HG03571 (cell line): ENCODE measurements at regions not wholly inside any gene's neighbourhood (a gene's known extent, or its start where the extent isn't known, plus 50 kb on each side); places are given as distances from the start of the nearest gene placed in this dataset.

Experiments used
- ATAC-seq: cut with Tn5 transposase; IDR thresholded peaks from one replicate; pipeline ENCODE4 v1.9.1; 2021; ENCODE audit not compliant: unreplicated experiment

DNA sequence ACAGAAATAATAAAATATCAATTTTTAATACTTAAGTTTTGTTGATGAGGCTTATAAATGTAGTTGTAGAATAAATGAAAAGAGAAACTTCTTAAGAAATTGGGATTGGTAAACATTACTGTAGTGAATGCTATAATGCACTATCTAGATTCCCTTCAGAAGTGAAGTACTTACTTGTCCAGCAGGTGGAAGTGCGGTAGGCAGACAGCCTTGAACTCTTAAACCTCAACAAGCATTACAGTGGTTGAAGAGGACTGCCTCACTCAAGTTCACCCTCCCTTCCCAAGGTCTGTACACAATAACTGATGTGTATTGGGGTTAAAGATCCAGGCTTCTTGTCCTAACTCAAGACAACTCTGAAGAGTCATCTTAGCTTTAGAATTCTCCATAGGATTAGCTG, 931.0 kb upstream of the LRRTM1 start:
- ATAC-seq: no peak

DNA sequence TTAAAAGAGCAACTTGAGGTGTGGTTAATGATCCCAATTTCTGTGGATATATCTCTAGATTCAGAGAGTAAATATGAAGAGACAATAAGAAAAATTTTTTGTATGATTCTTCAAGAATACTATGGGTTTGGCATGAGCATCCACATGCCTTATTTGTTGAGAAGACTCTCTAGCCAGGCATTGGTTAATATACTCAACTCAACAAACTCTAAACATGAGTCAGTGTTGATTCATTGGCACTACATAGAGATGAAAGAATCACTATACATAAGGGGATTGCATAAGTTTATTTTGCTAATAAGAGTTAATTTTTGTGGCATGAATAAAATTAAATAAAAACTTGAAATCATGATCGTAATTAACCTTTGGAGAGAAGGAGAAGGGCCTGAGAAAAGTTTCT, 930.2 kb upstream of the LRRTM1 start:
- ATAC-seq: no peak

DNA sequence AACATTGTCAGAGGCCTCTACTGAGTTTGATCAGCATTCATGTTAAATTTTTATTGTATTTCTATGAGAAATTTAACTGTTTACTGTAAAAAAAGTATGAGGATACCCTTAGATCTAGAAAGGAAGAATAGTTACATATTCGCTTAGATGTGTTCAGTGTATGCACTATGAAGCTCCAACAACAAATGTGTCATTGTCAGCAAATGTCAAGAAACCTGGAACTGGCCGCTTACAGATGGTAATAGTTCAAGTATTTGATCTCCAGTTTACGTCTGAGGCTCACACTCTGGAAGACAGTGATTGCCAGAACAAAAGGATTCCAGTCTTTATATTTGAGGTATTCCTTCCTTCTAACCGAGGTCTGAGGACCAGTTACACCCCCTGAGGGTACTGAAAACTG, 921.2 kb upstream of the LRRTM1 start:
- ATAC-seq: no peak

DNA sequence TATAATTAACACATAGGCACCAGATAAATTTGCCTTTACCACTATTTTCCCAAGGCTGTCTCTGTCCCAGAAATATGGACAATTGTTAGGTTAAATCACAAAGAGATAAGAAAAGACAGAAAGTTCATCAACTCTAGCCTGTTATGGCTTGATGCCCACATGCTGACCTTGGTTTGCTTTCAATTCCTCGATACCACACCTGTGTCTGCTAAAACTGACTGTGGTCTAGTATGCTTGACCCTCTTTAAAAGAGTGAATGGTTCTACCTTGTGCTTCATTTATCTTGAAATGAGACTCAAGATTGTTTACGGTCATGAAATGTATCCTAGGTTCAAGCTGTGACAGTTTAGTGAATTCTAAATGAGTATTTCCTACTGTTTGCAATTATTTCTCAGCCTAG, 909.0 kb upstream of the LRRTM1 start:
- no peak for ATAC-seq

DNA sequence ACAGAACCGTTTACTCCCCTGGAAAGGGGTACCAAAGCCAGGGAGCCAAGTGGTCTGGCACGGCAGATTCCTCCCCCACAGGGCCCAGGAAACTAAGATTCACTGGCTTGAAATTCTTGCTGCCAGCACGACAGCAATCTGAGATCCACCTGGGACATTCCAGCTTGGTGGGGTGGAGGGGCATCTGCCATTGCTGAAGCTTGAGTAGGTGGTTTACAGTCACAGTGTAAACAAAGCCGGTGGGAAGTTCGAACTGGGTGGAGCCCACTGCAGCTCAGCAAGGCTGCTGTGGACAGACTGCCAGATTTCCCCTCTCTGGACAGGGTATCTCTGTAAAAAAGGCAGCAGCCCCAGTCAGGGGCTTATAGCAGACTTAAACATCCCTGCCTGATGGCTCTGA, 901.7 kb upstream of the LRRTM1 start:
- ATAC-seq: no peak

DNA sequence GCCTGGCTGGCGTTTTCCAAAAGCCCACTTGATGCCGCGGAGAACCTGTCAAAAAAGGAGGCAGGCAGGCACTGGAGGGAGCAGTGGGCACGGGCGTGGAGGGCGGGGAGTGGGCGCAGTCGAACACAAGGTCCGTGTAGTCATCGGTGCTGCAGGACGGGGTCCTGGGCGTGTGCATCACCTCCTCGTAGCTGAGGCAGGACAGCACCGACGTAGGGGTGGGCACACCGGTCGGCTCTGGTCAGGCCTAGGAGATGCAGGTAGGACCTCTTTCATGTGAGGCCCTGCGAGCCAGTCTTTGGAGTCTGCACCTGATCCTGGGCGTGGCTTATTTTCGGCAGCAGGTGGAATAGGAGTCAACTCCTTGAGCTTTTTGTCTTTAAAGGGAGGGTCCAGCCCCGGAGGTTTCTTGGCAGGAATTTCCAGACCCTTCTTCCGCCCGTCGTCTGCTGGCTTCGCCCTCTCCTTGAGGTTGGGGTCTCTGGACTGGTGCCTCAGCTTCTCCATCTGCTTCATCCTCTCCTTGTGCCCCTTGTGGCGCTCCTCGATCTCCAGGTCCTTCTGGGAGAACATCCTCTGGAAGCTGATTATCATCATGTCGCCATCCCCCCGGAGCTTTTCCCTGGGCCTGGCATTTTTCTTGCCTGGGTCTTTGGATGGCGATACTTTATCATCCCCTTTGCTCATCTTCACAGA, 892.5 kb upstream of the LRRTM1 start:
- no peak for ATAC-seq

DNA sequence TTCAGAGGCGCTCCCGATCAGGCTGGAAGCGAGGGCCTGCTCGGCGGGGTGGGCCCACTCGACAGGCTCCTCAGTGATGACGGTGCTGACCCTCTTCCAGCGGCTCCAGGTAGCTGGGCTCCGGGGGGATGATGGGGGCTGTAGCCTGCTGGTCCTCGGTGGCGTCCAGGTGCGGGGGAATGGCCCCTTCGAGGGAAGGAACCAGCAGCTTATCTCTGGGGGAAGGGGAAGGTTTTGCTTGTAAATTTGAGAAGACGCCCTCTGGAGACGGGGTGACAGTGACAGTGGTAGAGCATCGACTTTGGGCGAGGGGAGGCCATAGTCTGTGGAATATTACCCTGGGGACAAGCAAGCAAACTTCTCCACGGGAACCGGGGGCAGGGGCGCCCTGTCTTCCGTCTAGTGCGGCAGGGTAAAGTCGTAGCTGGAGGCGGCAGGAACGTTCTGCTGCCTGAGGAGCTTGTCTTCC, 891.9 kb upstream of the LRRTM1 start:
- ATAC-seq: no peak

DNA sequence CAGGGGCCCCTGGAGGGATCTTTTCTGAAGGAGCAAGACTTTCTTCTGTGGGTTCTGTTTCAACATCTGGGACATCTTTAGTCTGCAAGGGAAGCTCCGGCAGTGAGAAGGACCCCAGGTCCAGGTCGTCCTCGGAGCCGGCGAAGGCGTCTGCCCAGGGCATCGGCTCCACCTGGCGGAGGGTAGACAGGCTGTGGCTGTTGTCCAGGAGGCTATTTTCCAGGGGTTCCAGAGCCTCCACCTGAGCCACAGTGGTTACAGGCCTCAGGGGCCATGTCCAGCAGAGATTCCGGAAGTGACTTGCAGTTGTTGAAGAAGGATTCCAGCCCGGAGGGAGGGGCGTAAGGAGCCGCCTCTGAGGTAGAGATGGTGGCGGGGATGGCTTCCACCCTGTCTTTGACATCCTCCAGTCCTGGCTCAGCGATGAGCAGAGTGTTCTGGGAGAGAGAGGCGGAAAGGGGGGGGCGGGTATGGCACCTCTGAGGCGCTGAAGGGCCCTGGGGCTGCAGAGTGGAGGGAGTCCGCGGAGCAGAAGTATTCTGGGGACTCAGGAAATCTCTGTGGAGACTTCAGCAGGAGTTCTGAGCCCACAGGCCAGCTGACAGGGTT, 891.3 kb upstream of the LRRTM1 start:
- ATAC-seq: no peak

DNA sequence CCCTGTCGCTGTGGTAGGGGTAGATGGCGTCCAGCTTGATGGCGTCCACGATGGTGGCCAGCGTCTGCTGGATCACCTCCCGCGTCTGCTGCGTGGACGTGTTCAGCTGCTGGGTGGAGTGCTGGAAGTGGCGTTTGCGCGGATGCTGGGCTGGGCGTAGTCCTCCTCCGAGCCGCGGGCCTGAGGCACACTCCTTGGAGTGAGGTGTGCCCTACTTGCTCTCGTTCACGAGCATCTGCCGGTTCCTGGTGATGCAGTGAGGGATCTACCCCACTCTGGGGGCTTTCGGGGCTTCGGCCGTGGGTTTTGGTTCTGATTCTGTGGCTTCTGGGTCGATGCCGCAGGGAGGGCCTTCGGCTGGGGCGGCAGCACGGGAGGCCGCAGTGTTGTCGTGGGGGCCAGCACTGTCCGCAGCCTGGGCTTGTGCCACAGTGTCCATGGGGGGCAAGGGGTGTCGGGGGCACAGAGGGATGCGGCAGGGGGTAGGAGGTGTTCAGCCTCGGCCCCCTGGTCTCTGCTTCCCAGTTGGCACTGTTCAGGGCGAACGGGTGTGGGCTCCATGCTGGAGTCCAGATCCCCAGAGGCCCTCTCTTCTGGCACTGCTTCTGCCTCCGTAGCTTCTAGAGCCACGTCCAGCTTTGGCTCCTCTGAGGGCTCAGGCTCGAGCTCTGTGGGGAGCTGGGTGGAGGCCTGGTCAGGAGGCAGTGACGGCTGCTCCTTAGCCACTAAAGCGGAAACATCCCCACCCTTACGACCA, 890.6 kb upstream of the LRRTM1 start:
- ATAC-seq: no peak

DNA sequence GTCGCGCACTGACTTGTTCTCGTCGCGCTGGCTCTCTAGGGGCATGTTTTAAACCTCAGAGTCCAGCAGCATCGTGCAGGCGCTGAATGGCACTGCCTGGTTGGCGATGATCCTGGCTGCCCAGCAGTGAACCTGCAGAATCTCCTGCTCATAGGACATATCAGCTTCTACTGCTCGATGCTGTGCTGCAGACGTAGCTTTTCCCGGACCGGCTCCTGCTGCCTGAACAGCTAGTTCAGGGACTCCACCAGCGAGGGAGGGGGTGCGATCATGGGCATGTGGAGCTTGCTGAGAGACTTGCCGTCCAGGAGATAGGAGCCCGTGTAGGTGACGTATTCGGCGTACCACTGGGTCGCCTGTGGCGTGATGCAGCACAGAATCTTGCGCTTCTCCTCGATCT, 890.0 kb upstream of the LRRTM1 start:
- no peak for ATAC-seq

DNA sequence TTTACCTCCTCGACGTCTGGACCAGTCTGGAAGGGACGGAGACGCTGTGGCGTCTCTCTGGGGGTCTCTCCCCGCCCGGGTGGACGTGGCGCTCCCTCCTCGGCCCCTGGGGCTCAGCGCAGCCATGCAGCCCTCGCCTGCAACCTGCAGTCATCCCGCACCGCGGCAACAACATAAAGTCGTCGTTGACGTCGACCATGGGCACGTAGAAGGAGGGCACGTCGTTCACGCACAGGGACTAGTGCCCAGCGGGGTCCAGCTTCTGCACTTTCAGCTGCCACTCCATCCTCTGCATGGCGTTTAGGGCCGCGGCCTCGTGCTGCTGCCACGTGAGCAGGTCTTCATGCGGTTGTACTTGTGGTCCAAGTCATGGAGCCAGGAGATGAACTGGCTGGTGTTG, 889.6 kb upstream of the LRRTM1 start:
- ATAC-seq: no peak

DNA sequence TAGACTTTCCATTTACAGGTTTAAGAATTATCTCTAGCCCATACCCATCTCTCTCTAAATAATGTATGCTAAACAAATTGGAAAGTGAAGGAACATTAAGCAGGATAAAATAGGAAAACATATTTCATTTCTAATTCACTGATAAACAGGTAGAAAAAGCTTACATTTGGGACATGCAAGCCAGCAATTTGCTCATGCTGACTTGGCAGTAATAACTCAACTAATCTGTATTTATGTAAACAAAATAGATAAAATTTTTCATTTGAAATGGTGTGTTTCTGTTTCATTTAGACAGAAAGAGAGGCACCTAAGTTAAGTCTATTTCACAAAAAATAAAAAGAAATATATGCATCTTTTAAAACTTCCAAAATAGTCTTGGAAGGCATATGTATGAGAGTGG, 877.3 kb upstream of the LRRTM1 start:
- ATAC-seq: no peak

DNA sequence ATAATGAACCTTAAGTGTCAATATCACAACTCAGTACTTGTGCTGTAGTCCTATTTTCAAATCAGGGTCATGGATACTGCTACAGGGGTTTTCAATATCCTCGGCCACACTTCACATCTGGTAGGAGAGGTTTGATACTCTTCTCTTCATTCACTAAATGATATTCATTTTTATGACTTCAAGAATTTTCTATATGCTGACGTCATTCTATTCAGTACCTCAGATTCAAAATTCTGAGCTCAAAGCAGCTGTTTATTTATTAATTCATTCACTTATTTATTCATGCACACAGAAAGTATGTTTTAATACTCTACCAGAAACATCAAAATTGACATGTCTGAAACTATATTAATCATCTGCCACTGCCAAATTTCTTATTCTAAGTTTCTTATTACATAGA, 866.9 kb upstream of the LRRTM1 start:
- ATAC-seq: no peak

DNA sequence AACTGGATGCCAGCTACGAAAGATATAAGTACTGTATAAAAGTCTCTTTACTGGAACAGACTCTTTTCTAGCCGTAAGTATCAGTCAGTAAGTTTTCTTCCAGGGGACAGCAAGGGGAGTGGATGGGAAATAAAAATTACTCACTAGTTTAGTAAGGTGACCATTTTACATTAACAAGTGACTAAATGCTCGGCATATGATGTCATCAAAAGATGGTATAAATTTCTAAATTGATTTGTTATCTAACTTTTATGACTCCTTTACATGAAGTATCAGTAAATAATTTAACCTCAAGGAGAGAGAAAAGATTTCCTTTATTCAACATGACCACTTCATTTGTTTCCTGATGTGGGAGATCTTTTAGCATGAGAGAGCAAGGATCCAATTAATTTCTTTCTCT, 859.0 kb upstream of the LRRTM1 start:
- ATAC-seq: no peak

DNA sequence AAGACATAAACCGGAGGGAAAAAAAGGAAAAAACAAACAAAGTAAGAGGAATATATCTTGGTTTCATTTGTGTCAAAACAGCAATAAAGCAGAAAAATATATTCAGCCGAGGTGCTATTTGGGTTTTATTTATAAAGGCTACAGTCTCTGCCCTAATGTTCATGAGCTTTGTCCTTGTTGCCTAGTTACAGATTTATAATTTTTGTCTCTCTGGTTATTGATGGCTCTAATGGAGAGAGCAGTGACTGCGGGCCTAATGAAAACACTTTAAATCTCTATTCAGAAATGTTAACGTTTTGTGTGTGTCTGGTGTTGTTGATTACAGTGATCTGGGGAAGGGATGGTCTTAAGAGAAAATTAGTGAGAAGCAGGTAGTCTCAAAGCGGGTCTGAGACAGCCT, 854.0 kb upstream of the LRRTM1 start:
- ATAC-seq: no peak

DNA sequence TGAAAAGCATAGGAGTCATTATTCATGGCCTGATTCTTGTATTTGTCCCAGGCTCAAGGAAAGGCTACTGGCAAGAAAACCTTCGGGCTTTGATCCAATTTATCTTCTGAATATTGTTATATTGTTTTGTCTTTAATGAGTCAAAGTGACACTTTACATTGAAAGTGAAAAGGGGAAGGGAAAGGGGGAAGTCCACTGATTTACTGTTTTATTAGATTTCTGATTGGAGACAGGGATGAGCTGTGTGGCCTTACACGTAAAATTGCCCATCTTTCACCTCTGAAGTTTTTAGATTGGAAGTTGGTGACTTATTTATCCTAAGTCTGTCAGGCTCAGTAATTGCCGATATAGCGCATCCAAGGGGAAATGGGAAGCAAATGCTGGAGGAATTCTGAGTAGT, 843.8 kb upstream of the LRRTM1 start:
- ATAC-seq: no peak

DNA sequence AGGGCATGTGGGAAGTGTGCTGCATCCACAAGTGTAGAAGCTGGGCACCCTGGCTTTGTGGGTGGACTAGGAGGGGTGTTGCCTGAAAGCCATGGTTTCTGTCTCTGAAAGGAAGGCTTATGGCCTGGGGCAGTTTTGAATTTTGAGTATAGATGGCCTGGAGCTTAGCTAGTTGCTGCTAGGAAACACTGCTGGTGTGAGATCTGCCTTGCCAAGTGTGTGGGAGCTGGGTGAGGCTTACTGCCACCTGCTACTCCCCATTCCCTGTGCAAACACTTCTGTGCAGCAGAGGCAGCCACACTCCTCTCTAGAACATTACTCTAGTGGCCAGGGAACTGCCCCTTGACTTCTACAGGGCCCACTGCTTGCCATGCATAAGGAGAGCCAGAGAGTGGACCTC, 831.7 kb upstream of the LRRTM1 start:
- no peak for ATAC-seq

DNA sequence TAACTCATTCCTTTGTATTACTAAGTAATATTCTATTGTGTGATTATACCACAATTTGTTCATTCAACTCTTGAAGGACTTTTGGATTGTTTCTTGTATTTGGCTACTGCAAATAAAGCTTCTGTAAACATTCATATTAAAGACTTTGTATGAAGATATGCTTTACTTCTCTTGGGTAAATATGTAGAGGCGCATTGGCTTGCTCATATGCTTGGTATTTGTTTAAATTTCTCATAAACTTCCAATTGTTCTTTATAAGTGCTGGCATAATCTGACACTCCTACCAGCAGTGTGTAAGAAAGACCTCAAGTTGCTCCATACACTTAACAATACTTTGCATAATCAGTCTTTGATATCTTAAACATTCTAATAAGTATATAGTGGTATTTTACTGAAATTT, 792.8 kb upstream of the LRRTM1 start:
- ATAC-seq: no peak

DNA sequence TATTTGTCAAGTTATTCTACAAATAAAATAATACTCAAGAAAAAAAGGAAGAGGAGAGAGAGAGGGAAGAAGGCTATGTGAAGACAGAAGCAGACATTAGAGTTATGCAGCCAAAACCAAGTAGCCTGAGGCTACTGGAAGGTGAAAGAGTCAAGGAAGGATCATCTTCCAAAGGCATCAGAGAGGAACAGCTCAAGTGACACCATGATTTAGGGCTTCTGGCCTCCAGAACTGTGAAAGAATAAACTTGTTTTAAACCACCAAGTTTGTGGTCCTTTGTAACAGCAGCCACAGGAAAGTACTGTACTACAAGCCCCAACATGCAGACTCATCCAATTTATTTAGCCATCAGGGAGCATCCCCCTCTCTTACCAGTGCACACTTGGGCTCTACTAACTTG, 788.5 kb upstream of the LRRTM1 start:
- no peak for ATAC-seq

DNA sequence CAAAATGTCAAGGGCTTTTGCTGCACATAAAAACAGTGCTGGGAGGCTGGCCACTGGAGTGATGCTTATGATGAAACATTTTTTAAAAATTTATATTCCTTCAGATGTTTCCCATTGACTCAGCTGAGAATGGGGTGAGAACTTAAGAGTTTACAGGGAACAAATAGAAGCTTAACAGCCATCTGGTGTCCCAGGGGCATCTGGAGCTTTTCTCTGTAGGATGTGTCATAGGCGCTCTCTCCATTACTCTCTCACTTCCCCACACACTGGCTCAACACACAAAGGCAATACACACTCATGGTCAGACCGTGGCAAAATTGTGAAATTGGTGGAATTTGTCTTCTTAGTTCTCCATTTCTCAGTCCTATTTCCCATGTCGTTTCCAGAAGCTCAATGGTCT, 783.1 kb upstream of the LRRTM1 start:
- no peak for ATAC-seq

DNA sequence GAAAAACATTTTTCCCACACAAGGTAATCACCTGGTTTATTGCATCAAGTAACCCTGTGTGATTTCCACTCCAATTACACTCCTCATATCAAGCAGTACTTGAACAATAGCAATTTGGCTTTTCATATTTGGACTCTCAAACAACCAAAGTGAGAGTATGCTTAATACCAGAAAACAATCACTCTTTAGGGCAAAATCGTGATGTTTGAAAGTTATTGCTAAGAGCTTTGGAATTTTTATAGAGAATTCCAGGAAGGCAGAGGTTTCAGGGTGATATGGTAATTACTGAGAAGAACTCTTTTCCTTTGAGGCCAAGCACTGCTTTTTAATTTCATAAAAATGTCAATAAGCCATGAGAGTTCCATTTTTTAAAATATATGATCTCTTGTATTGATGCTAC, 779.5 kb upstream of the LRRTM1 start:
- no peak for ATAC-seq

DNA sequence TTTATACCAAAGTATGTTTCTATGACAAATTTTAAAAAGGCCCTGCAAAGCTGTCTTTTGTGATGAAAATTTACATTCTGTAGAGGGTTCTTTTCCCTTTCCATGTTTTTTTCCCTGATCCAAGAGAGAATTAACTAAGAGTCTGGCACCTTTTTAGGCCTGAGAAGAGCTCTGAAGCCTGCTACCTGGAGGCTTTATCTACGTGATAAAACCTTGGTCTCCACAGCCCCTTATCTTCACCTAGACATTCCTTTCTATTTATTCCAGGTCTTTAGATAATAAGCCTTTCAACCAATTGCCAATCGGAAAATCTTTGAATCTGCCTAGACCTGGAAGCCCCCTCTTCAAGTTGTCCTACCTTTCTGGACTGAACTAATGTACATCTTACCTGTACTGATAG, 774.1 kb upstream of the LRRTM1 start:
- ATAC-seq: no peak
